ENCODE measurements at regions not wholly inside any gene's neighbourhood (a gene's known extent, or its start where the extent isn't known, plus 50 kb on each side); places are given as distances from the start of the nearest gene placed in this dataset.

DNA sequence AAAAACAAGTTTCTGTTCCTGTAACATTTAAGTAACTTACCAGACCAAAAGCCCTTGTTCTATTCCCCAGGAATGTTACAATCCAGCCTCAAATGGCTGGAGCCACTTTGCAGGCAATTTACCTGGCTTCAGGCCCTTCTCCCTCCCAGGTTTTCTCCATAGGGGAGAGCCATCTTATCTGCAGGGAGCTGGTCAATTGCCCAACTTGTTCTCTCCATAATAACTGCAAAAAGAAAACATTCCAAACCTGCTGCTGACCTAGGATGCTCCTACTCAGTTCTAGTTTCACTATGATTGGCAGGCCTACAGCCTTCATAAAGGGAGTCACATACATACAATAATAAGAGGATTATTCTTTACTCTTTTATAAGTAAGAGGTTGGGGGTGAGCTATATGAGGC, 670.7 kb downstream of the PCDH7 start:
- ChIA-PET CTCF (ENCODE audit: partially characterized antibody) (interaction anchor here (0.7 to 1.4 kb wide), 2 partner anchors 12 to 20 kb away, joined by 3 to 4 read pairs; no protein-coding TSS in a partner anchor), POLR2A (ENCODE audit: partially characterized antibody) (no interaction called here)
- no peak overlapping the region for H4K8ac ChIP-seq (ENCODE audit: extremely low read depth, insufficient read depth, low read length)
- no peaks in the 10 kb centered on the region for H3K9me3 ChIP-seq (ENCODE audit: insufficient read depth in 2 of 2, low read depth in 1 of 2, low read length in 1 of 2)
- no peaks in the 10 kb centered on the region for H3K4me1 ChIP-seq (replicated peaks in 1 of 4; ENCODE audit: control insufficient read depth in 3 of 4, insufficient read depth in 4 of 4, low read length in 3 of 4)
- H3K18ac ChIP-seq (ENCODE audit: extremely low read depth, low read length) = no peak overlapping the region
- H3K36me3 ChIP-seq (ENCODE audit: control insufficient read depth in 2 of 4, insufficient read depth in 4 of 4, low read length in 3 of 4) = no peaks in the 10 kb centered on the region
- no peak for TF ChIP-seq POLR2A (IDR thresholded peaks at IDR 0.05; ENCODE audit: control extremely low read depth in 1 of 2, low read depth in 2 of 2, low read length in 2 of 2)
- TF ChIP-seq FOSL1 (IDR thresholded peaks at IDR 0.05; ENCODE audit: insufficient read depth, low read depth, low read length) = no peak
- no peak for TF ChIP-seq EP300 (IDR thresholded peaks at IDR 0.05; ENCODE audit: borderline replicate concordance in 1 of 2, low read depth in 2 of 2, low read length in 2 of 2)
- TF ChIP-seq CHD1 (IDR thresholded peaks at IDR 0.05; ENCODE audit: low read depth, low read length) = no peak
- no peak for TF ChIP-seq SAP30 (IDR thresholded peaks at IDR 0.05; ENCODE audit: insufficient read depth, insufficient replicate concordance, low read length)
- TF ChIP-seq KDM5A (IDR thresholded peaks at IDR 0.05; ENCODE audit: low read length) = no peak
- TF ChIP-seq SUZ12 (IDR thresholded peaks at IDR 0.05; ENCODE audit: low read length) = no peak
- no peak for TF ChIP-seq JUND (IDR thresholded peaks at IDR 0.05; ENCODE audit: low read length)
- no peak for TF ChIP-seq RNF2 (IDR thresholded peaks at IDR 0.05; ENCODE audit: borderline replicate concordance, low read depth, low read length, missing control alignments, poor library complexity, severe bottlenecking)
- peak overlapping the region; percentile 37; the same call in 1 of the 2 replicates for H2AFZ ChIP-seq (ENCODE audit: low read length)
- H3K23ac ChIP-seq (ENCODE audit: insufficient read length) = no peak overlapping the region
- no peak overlapping the region for H4K91ac ChIP-seq (replicated peaks; ENCODE audit: insufficient read length, low read length)
- no peak overlapping the region for H3K4me2 ChIP-seq (ENCODE audit: insufficient read depth in 1 of 2, low read depth in 2 of 2, low read length in 2 of 2)
- H3K27me3 ChIP-seq (replicated peaks in 1 of 4; ENCODE audit: control insufficient read depth in 3 of 4, extremely low read depth in 1 of 4, insufficient read depth in 3 of 4, low read length in 3 of 4) = no peaks in the 10 kb centered on the region
- H3K79me2 ChIP-seq (ENCODE audit: control insufficient read depth in 1 of 2, insufficient read depth in 2 of 2, low read length in 2 of 2) = no peaks in the 10 kb centered on the region
- H3K79me1 ChIP-seq (ENCODE audit: low read depth, low read length) = no peaks in the 10 kb centered on the region
- no peak overlapping the region for H3K27ac ChIP-seq (ENCODE audit: low read depth, low read length)
- FAIRE-seq = no peak
- H3K23me2 ChIP-seq (ENCODE audit: low read depth, low read length) = no peaks in the 10 kb centered on the region
- no peak overlapping the region for H3K9ac ChIP-seq (replicated peaks in 1 of 4; ENCODE audit: extremely low read depth in 1 of 4, low read depth in 3 of 4, low read length in 3 of 4)
- no peak overlapping the region for H3K56ac ChIP-seq (replicated peaks; ENCODE audit: insufficient read length, low read depth, low read length)
- no peak overlapping the region for H4K5ac ChIP-seq (ENCODE audit: insufficient read length, low read depth, low read length)
- H3K14ac ChIP-seq (ENCODE audit: insufficient read length) = no peak overlapping the region
- no peak overlapping the region for H2BK15ac ChIP-seq (ENCODE audit: low read length)
- no peak overlapping the region for H2BK5ac ChIP-seq (ENCODE audit: low read depth, low read length)
- no peak for DNase-seq (ENCODE audit: low read depth in 1 of 2, low spot score in 2 of 2)
- no peak overlapping the region for H2BK120ac ChIP-seq (replicated peaks; ENCODE audit: low read depth, low read length)
- H2AK5ac ChIP-seq (ENCODE audit: low read depth, low read length) = no peak overlapping the region
- no peaks in the 10 kb centered on the region for H4K20me1 ChIP-seq (replicated peaks in 1 of 2; ENCODE audit: control insufficient read depth in 1 of 2, insufficient read depth in 2 of 2, low read length in 2 of 2)
- no peak overlapping the region for H3K4ac ChIP-seq (replicated peaks; ENCODE audit: insufficient read length, low read depth, low read length)
- no peak overlapping the region for H2BK12ac ChIP-seq (ENCODE audit: low read depth, low read length)
- no peak overlapping the region for H3K4me3 ChIP-seq (ENCODE audit: extremely low read depth in 1 of 4, insufficient read depth in 2 of 4, low read depth in 3 of 4, low read length in 4 of 4)
- H2BK20ac ChIP-seq (ENCODE audit: low read length) = no peak overlapping the region
